CD4-positive, alpha-beta memory T cell (primary cell): ENCODE measurements at regions not wholly inside any gene's neighbourhood (a gene's known extent, or its start where the extent isn't known, plus 50 kb on each side); places are given as distances from the start of the nearest gene placed in this dataset.

Experiments
- CTCF ChIA-PET: fragments of 350-600 bp; sonication (Branson Sonifier 250); formaldehyde crosslinking; loops from one replicate; lab custom pipeline; 2021; ENCODE audit warnings: inconsistent platforms; ENCODE audit not compliant: partially characterized antibody; lab: Charles Lee
- POLR2A ChIA-PET: fragments of 350-600 bp; sonication (Branson Sonifier 250); formaldehyde crosslinking; loops from one replicate; lab custom pipeline; 2021; ENCODE audit not compliant: partially characterized antibody; lab: Charles Lee
- DNase-seq, 5 donors: peaks; one replicate each; pipeline versions ENCODE4 v3.0.0 to v3.0.0-alpha.2; 2020 to 2022; ENCODE audit warnings: mixed read lengths in 1 of 5
- H3K27ac ChIP-seq: one replicate; pipeline ENCODE4 v1.7.0; 2013; ENCODE audit warnings: low read depth, low read length
- H3K27me3 ChIP-seq: 2 replicates; pipeline ENCODE4 v1.7.0; 2013; ENCODE audit warnings: mild to moderate bottlenecking, low read length, moderate library complexity; ENCODE audit not compliant: insufficient read depth
- H3K36me3 ChIP-seq: 2 replicates; pipeline ENCODE4 v1.7.0; 2013; ENCODE audit warnings: mild to moderate bottlenecking, low read length, moderate library complexity; ENCODE audit not compliant: insufficient read depth
- H3K4me1 ChIP-seq: 2 replicates; pipeline ENCODE4 v1.7.0; 2013; ENCODE audit warnings: mild to moderate bottlenecking, low read length, moderate library complexity; ENCODE audit not compliant: insufficient read depth
- H3K4me3 ChIP-seq, 2 donors: one replicate each; pipeline ENCODE4 v1.7.0; 2013; ENCODE audit warnings: low read length in 2 of 2, mild to moderate bottlenecking in 1 of 2
- H3K9me3 ChIP-seq, 2 donors: one replicate each; pipeline ENCODE4 v1.7.0; 2013; ENCODE audit warnings: low read length in 2 of 2, control low read depth in 1 of 2; ENCODE audit not compliant: control insufficient read depth in 1 of 2
- H3K27ac Mint-ChIP-seq, 7 donors: one replicate each; pipeline ENCODE4 v1.8.0; 2020 to 2021; ENCODE audit warnings: mixed read lengths in 7 of 7, mild to moderate bottlenecking in 6 of 7, inconsistent platforms in 3 of 7, moderate library complexity in 3 of 7
- H3K27me3 Mint-ChIP-seq, 2 donors: one replicate each; pipeline ENCODE4 v1.8.0; 2020 to 2021; ENCODE audit warnings: mixed read lengths in 2 of 2
- H3K36me3 Mint-ChIP-seq, 2 donors: one replicate each; pipeline ENCODE4 v1.8.0; 2020 to 2021; ENCODE audit warnings: mixed read lengths in 2 of 2, inconsistent platforms in 1 of 2, mild to moderate bottlenecking in 1 of 2
- H3K4me1 Mint-ChIP-seq, 4 donors: one replicate each; pipeline ENCODE4 v1.8.0; 2020 to 2021; ENCODE audit warnings: mixed read lengths in 4 of 4, mild to moderate bottlenecking in 1 of 4
- H3K4me3 Mint-ChIP-seq, 8 donors: one replicate each; pipeline ENCODE4 v1.8.0; 2020 to 2021; ENCODE audit warnings: mixed read lengths in 8 of 8, mild to moderate bottlenecking in 7 of 8, moderate library complexity in 6 of 8, inconsistent platforms in 3 of 8
- H3K9me3 Mint-ChIP-seq, 8 donors: one replicate each; pipeline ENCODE4 v1.8.0; 2020 to 2021; ENCODE audit warnings: mixed read lengths in 8 of 8, mild to moderate bottlenecking in 5 of 8, inconsistent platforms in 3 of 8, moderate library complexity in 1 of 8
- intact Hi-C: fragments of 100-400 bp; cut with micrococcal nuclease; formaldehyde crosslinking; loops from one replicate; pipeline ENCODE4 v1.15.1; 2023

GRCh38 chr14:79967453-79967852 is 243.9 kb downstream of the DIO2 start:
- no peaks in the 10 kb centered on the region for H3K36me3 Mint-ChIP-seq
- Histone ChIP-seq H3K9me3 (no peaks in the 10 kb centered on the region), H3K36me3 (no peaks in the 10 kb centered on the region), H3K4me1 (no peaks in the 10 kb centered on the region), H3K27me3 (no peaks in the 10 kb centered on the region), H3K4me3 (no peak overlapping the region), H3K27ac (no peak overlapping the region)
- intact Hi-C loops = no loop called here
- ChIA-PET POLR2A (no interaction called here), CTCF (no interaction called here)
- no peak for DNase-seq
- H3K9me3 Mint-ChIP-seq = peaks cover 3 to 16% (median 9%) of the 10 kb centered on the region in 8 donors
- H3K4me1 Mint-ChIP-seq = no peaks in the 10 kb centered on the region
- H3K4me3 Mint-ChIP-seq = no peak overlapping the region
- no peak overlapping the region for H3K27ac Mint-ChIP-seq
- H3K27me3 Mint-ChIP-seq = no peaks in the 10 kb centered on the region

GRCh38 chr14:79967001-79967400 is 244.3 kb downstream of the DIO2 start:
- intact Hi-C loops = no loop called here
- POLR2A ChIA-PET = no interaction called here
- Histone ChIP-seq H3K27me3 (no peaks in the 10 kb centered on the region), H3K4me1 (no peaks in the 10 kb centered on the region), H3K27ac (no peak overlapping the region), H3K4me3 (no peak overlapping the region), H3K9me3 (no peaks in the 10 kb centered on the region), H3K36me3 (no peaks in the 10 kb centered on the region)
- Mint-ChIP-seq H3K27me3 (no peaks in the 10 kb centered on the region), H3K9me3 (peaks cover 4 to 16% (median 9%) of the 10 kb centered on the region in 8 donors), H3K4me3 (no peak overlapping the region), H3K36me3 (no peaks in the 10 kb centered on the region), H3K27ac (no peak overlapping the region), H3K4me1 (no peaks in the 10 kb centered on the region)
- CTCF ChIA-PET = no interaction called here
- DNase-seq = no peak

GRCh38 chr14:79965896-79966295 is 245.4 kb downstream of the DIO2 start:
- Mint-ChIP-seq H3K4me1 (no peaks in the 10 kb centered on the region), H3K9me3 (peaks cover 4 to 17% (median 9%) of the 10 kb centered on the region in 8 donors), H3K27me3 (no peaks in the 10 kb centered on the region), H3K36me3 (no peaks in the 10 kb centered on the region), H3K4me3 (no peak overlapping the region), H3K27ac (no peak overlapping the region)
- CTCF ChIA-PET = no interaction called here
- DNase-seq = no peak
- Histone ChIP-seq H3K4me1 (no peaks in the 10 kb centered on the region), H3K27me3 (no peaks in the 10 kb centered on the region), H3K27ac (no peak overlapping the region), H3K9me3 (no peaks in the 10 kb centered on the region), H3K4me3 (no peak overlapping the region), H3K36me3 (no peaks in the 10 kb centered on the region)
- POLR2A ChIA-PET = no interaction called here
- intact Hi-C loops = no loop called here

GRCh38 chr14:79961197-79961596 is 250.1 kb downstream of the DIO2 start:
- Mint-ChIP-seq H3K27me3 (no peaks in the 10 kb centered on the region), H3K27ac (no peak overlapping the region), H3K36me3 (no peaks in the 10 kb centered on the region), H3K4me3 (no peak overlapping the region), H3K4me1 (no peaks in the 10 kb centered on the region), H3K9me3 (peaks cover 4 to 28% (median 15%) of the 10 kb centered on the region in 8 donors)
- no peak overlapping the region for H3K27ac ChIP-seq
- H3K36me3 ChIP-seq = no peaks in the 10 kb centered on the region
- CTCF ChIA-PET = no interaction called here
- intact Hi-C loops = no loop called here
- H3K4me3 ChIP-seq = no peak overlapping the region
- POLR2A ChIA-PET = no interaction called here
- DNase-seq = no peak
- no peaks in the 10 kb centered on the region for H3K9me3 ChIP-seq
- no peaks in the 10 kb centered on the region for H3K27me3 ChIP-seq
- no peaks in the 10 kb centered on the region for H3K4me1 ChIP-seq

- H3K4me1 ChIP-seq = no peaks in the 10 kb centered on the region
- ChIA-PET POLR2A (no interaction called here), CTCF (no interaction called here)
- H3K27ac ChIP-seq = no peak overlapping the region
- no peaks in the 10 kb centered on the region for H3K9me3 ChIP-seq
- Mint-ChIP-seq H3K9me3 (peaks cover 4 to 32% (median 18%) of the 10 kb centered on the region in 8 donors), H3K4me3 (no peak overlapping the region), H3K4me1 (no peaks in the 10 kb centered on the region), H3K27me3 (no peaks in the 10 kb centered on the region), H3K36me3 (no peaks in the 10 kb centered on the region), H3K27ac (no peak overlapping the region)
- H3K4me3 ChIP-seq = no peak overlapping the region
- intact Hi-C loops = no loop called here
- H3K36me3 ChIP-seq = no peaks in the 10 kb centered on the region
- DNase-seq = no peak
- no peaks in the 10 kb centered on the region for H3K27me3 ChIP-seq
Measured at GRCh38 chr14:79960288-79960687, 251.0 kb downstream of the DIO2 start.

- no peaks in the 10 kb centered on the region for H3K36me3 ChIP-seq
- H3K4me3 Mint-ChIP-seq = no peak overlapping the region
- H3K27me3 Mint-ChIP-seq = no peaks in the 10 kb centered on the region
- H3K4me1 ChIP-seq = no peaks in the 10 kb centered on the region
- H3K9me3 Mint-ChIP-seq = peaks cover 5 to 50% (median 32%) of the 10 kb centered on the region in 8 donors
- H3K36me3 Mint-ChIP-seq = peaks cover 0 to 3% of the 10 kb centered on the region in 2 donors
- H3K9me3 ChIP-seq = no peaks in the 10 kb centered on the region
- DNase-seq = no peak
- POLR2A ChIA-PET = no interaction called here
- H3K27ac Mint-ChIP-seq = no peak overlapping the region
- CTCF ChIA-PET = no interaction called here
- no peaks in the 10 kb centered on the region for H3K27me3 ChIP-seq
- intact Hi-C loops = no loop called here
- H3K27ac ChIP-seq = no peak overlapping the region
- no peaks in the 10 kb centered on the region for H3K4me1 Mint-ChIP-seq
- no peak overlapping the region for H3K4me3 ChIP-seq
Measured at GRCh38 chr14:79951572-79951971, 259.7 kb downstream of the DIO2 start.

GRCh38 chr14:79949906-79950305 is 261.4 kb downstream of the DIO2 start:
- Mint-ChIP-seq H3K27ac (no peak overlapping the region), H3K27me3 (no peaks in the 10 kb centered on the region), H3K9me3 (peaks cover 2 to 36% (median 19%) of the 10 kb centered on the region in 8 donors), H3K4me1 (no peaks in the 10 kb centered on the region), H3K36me3 (peaks cover 0 to 3% of the 10 kb centered on the region in 2 donors), H3K4me3 (no peak overlapping the region)
- Histone ChIP-seq H3K4me1 (no peaks in the 10 kb centered on the region), H3K27me3 (no peaks in the 10 kb centered on the region), H3K9me3 (no peaks in the 10 kb centered on the region), H3K4me3 (no peak overlapping the region), H3K27ac (no peak overlapping the region), H3K36me3 (no peaks in the 10 kb centered on the region)
- intact Hi-C loops = no loop called here
- ChIA-PET CTCF (no interaction called here), POLR2A (no interaction called here)
- no peak for DNase-seq
